ENCODE measurements at regions not wholly inside any gene's neighbourhood (a gene's known extent, or its start where the extent isn't known, plus 50 kb on each side); places are given as distances from the start of the nearest gene placed in this dataset.

DNA sequence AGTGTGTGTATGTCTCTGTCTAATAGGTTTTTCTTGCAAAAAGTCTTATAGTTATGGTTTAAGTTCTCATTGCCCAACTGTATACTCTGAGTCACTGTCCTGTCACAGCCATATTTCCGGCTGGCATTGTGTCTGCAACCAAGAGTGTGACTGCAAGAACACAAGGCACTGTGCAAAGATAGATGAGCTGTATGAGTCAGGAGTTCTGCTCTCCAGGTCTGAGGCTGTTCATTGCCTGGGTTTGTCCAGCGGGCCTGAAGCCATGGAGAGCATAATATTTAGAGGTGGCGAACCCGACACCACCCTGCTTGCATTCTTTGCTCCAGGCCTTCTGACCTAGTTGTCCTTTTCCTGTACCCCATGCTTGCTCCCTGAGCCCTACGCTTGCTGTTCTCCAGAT is 50.9 kb upstream of the CNIH3 start:
- DNase-seq: peak in 17 of 58 donors; percentile 1 to 61 (median 9)

DNA sequence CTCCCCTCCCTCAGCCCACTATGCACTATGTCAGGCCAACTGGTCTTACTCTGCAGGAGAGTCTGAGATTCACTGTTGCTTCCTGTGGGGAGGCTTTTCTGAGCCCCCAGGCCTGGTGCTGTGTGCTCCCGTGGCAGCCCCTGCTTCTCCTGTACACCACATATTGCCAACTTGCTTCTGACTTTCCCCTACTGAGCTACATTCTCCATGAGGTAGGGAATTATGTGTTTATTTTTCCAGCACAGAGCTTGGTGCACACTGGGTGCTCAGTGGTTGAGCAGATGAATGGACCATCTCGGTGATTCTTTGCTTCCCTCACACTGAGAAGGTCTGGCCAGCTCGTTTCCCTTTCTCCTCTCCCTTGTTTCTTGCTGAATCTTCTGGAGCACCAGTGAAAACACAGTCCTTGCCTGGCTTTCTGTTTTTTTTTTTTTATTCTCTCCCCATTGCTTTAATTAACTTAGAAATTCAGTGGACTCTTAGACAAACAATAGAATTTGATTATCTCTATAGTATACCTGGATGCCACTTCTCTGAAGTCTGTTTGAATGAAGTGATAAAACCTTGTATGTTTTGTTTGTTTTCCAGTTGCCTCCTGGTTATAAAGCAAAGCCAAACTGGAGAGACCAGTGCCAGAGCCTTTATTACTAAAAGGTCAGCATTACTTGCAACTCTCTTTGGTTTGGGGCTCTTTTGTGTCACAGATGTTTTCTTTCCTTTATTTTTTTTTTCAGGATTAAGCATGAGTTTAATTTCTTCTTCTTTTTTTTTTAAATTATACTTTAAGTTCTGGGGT is 50.3 kb upstream of the CNIH3 start:
- no peak for DNase-seq

Measured in anterior cingulate cortex (tissue), 58 donors.